Endothelial cell of umbilical vein (primary cell): ENCODE measurements at regions not wholly inside any gene's neighbourhood (a gene's known extent, or its start where the extent isn't known, plus 50 kb on each side); places are given as distances from the start of the nearest gene placed in this dataset.

ENCODE experiments used
- BruUV-seq: library from RNA; stranded (reverse); fragments of 400-500 nt; replicated peaks from 2 replicates; lab custom pipeline; 2021; lab: Mats Ljungman, UMichigan
- CTCF ChIA-PET: fragments of 300-600, 350-600 bp; sonication (Branson Sonifier 250); formaldehyde crosslinking; loops from one replicate; lab custom pipeline; 2021; ENCODE audit warnings: antibody characterized with exemption, inconsistent platforms; lab: Charles Lee
- POLR2A ChIA-PET: fragments of 300-600, 350-600 bp; sonication (Branson Sonifier 250); formaldehyde crosslinking; loops from one replicate; lab custom pipeline; 2021; ENCODE audit warnings: antibody characterized with exemption, inconsistent platforms; lab: Charles Lee
- DNase-seq: peaks from one replicate; pipeline ENCODE4 v3.0.0-alpha.2; 2011; ENCODE audit warnings: low read depth, low spot score
- FAIRE-seq: peaks from 2 replicates; lab custom pipeline; 2011; peaks lifted over from hg19 to GRCh38; lab: Jason Lieb, UNC
- H2AFZ ChIP-seq: 2 replicates; pipeline ENCODE4 v1.6.0; 2012; ENCODE audit warnings: low read depth, low read length, control low read depth, inconsistent platforms
- H3K27ac ChIP-seq: 2 replicates; pipeline ENCODE4 v1.5.1; 2011; ENCODE audit warnings: low read depth, mild to moderate bottlenecking, control low read depth, low read length, moderate library complexity; ENCODE audit not compliant: insufficient read depth
- H3K27me3 ChIP-seq, 2 experiments: 2 replicates each; pipeline versions ENCODE4 v1.6.0 to v1.6.1; 2011; ENCODE audit warnings: low read length in 2 of 2, mixed read lengths in 1 of 2; ENCODE audit not compliant: control insufficient read depth in 2 of 2, insufficient read depth in 2 of 2
- H3K36me3 ChIP-seq, 2 experiments: 2 replicates in 1 of 2; 3 replicates in 1 of 2; pipeline ENCODE4 v1.5.1; 2011; ENCODE audit warnings: low read length in 2 of 2, mild to moderate bottlenecking in 1 of 2, moderate library complexity in 1 of 2; ENCODE audit not compliant: control insufficient read depth in 2 of 2, insufficient read depth in 2 of 2; ENCODE audit errors: extremely low read depth in 1 of 2
- H3K4me1 ChIP-seq: 3 replicates; pipeline ENCODE4 v1.5.1; 2011; ENCODE audit warnings: mild to moderate bottlenecking, low read length; ENCODE audit not compliant: control insufficient read depth, insufficient read depth; ENCODE audit errors: extremely low read depth
- H3K4me2 ChIP-seq: 2 replicates; pipeline ENCODE4 v1.6.1; 2011; ENCODE audit warnings: low read length, control low read depth, mixed read lengths; ENCODE audit not compliant: insufficient read depth
- H3K4me3 ChIP-seq, 3 experiments: fragments of 200-600 bp in 1 of 3; sonication (generic), shearing (Covaris generic) in 1 of 3; replicated peaks in 1 of 3; 2 replicates each; pipeline ENCODE4 v1.5.1; 2011 to 2016; ENCODE audit warnings: control low read depth in 3 of 3, low read length in 3 of 3, mild to moderate bottlenecking in 2 of 3, inconsistent platforms in 1 of 3, low read depth in 1 of 3, moderate library complexity in 1 of 3; ENCODE audit not compliant: insufficient read depth in 1 of 3
- H3K79me2 ChIP-seq: 2 replicates; pipeline ENCODE4 v1.6.0; 2012; ENCODE audit warnings: low read length, inconsistent platforms; ENCODE audit not compliant: control insufficient read depth, insufficient read depth
- H3K9ac ChIP-seq: replicated peaks from 2 replicates; pipeline ENCODE3; 2011; ENCODE audit warnings: low read length, control low read depth; ENCODE audit not compliant: insufficient read depth; ENCODE audit errors: extremely low read depth
- H3K9me1 ChIP-seq: replicated peaks from 3 replicates; pipeline ENCODE4 v1.6.0; 2011; ENCODE audit warnings: mild to moderate bottlenecking, low read length; ENCODE audit not compliant: control insufficient read depth, insufficient read depth; ENCODE audit errors: extremely low read depth
- H3K9me3 ChIP-seq: replicated peaks from 2 replicates; pipeline ENCODE4 v1.5.1; 2012; ENCODE audit warnings: low read length, inconsistent platforms; ENCODE audit not compliant: control insufficient read depth, insufficient read depth
- H4K20me1 ChIP-seq: replicated peaks from 2 replicates; pipeline ENCODE3; 2011; ENCODE audit warnings: mild to moderate bottlenecking, low read length; ENCODE audit not compliant: control insufficient read depth, insufficient read depth; ENCODE audit errors: extremely low read depth
- CTCF ChIP-seq, 2 donors: IDR thresholded peaks; 1 replicate in 1 of 2; 2 replicates in 1 of 2; pipeline ENCODE4 v1.5.1; 2011; ENCODE audit warnings: low read length in 2 of 2, mild to moderate bottlenecking in 2 of 2, moderate library complexity in 2 of 2, control low read depth in 1 of 2, inconsistent platforms in 1 of 2, low read depth in 1 of 2; ENCODE audit not compliant: insufficient read depth in 1 of 2; ENCODE audit errors: extremely low read depth in 1 of 2
- EZH2 ChIP-seq: IDR thresholded peaks from 2 replicates; pipeline ENCODE4 v1.6.1; 2012; ENCODE audit warnings: borderline replicate concordance, low read depth, mild to moderate bottlenecking, moderate library complexity, low read length, inconsistent platforms; ENCODE audit not compliant: severe bottlenecking
- FOS ChIP-seq: IDR thresholded peaks from 2 replicates; pipeline ENCODE4 v1.6.1; 2011; ENCODE audit warnings: mild to moderate bottlenecking, low read length, moderate library complexity, borderline replicate concordance; ENCODE audit not compliant: insufficient read depth
- GATA2 ChIP-seq: IDR thresholded peaks from 2 replicates; pipeline ENCODE4 v1.7.0; 2011; ENCODE audit warnings: low read depth, mild to moderate bottlenecking, moderate library complexity, mixed read lengths, low read length; ENCODE audit not compliant: insufficient read length, insufficient read depth
- JUN ChIP-seq: IDR thresholded peaks from 2 replicates; pipeline ENCODE4 v1.6.1; 2011; ENCODE audit warnings: borderline replicate concordance, low read depth; ENCODE audit not compliant: insufficient read length, insufficient read depth
- MAX ChIP-seq: IDR thresholded peaks from 2 replicates; pipeline ENCODE4 v1.6.1; 2011; ENCODE audit not compliant: insufficient read depth, insufficient read length
- MYC ChIP-seq: IDR thresholded peaks from one replicate; pipeline ENCODE4 v1.6.1; 2011; ENCODE audit warnings: mild to moderate bottlenecking, low read depth, low read length
- POLR2A ChIP-seq: IDR thresholded peaks from 2 replicates; pipeline ENCODE4 v1.6.1; 2012; ENCODE audit warnings: low read depth, mild to moderate bottlenecking, control low read depth, low read length
- POLR2AphosphoS5 ChIP-seq: IDR thresholded peaks from 2 replicates; pipeline ENCODE4 v1.6.1; 2012; ENCODE audit warnings: low read depth, mild to moderate bottlenecking, control low read depth, low read length, moderate library complexity; ENCODE audit not compliant: insufficient read depth
- dilution Hi-C: fragments of 300-500 bp; cut with MboI; formaldehyde crosslinking; loops from one replicate; pipeline ENCODE4 v1.15.0; 2019; ENCODE audit warnings: low sequenced_read_pairs; ENCODE audit not compliant: extremely low pct_ligation_motif_present
- intact Hi-C: fragments of 100-400 bp; cut with micrococcal nuclease; formaldehyde crosslinking; loops from one replicate; pipeline ENCODE4 v1.10.0; 2022

GRCh38 chr14:29353513-29353912 lies 574.1 kb downstream of the PRKD1 start:
- no peaks in the 10 kb centered on the region for H3K79me2 ChIP-seq
- TF ChIP-seq JUN (no peak), CTCF (IDR thresholded peaks at IDR 0.05; ENCODE audit: extremely low read depth in 1 of 2, insufficient read depth in 1 of 2, low read depth in 1 of 2, low read length in 2 of 2) (no peak), EZH2 (no peak), GATA2 (no peak), POLR2AphosphoS5 (no peak), POLR2A (no peak), MAX (no peak), MYC (no peak), FOS (no peak)
- CTCF ChIA-PET = no interaction called here
- H3K9me1 ChIP-seq = no peaks in the 10 kb centered on the region
- POLR2A ChIA-PET = no interaction called here
- no peaks in the 10 kb centered on the region for H3K9me3 ChIP-seq
- H3K27ac ChIP-seq = no peak overlapping the region
- H3K4me2 ChIP-seq = no peak overlapping the region
- intact Hi-C loops (no loop called here), dilution Hi-C loops (no loop called here)
- H2AFZ ChIP-seq = no peak overlapping the region
- no peaks in the 10 kb centered on the region for H3K27me3 ChIP-seq
- H4K20me1 ChIP-seq = no peaks in the 10 kb centered on the region
- H3K9ac ChIP-seq = no peak overlapping the region
- DNase-seq (no peak), FAIRE-seq (no peak)
- no peaks in the 10 kb centered on the region for H3K36me3 ChIP-seq
- H3K4me1 ChIP-seq = no peaks in the 10 kb centered on the region
- H3K4me3 ChIP-seq = no peak overlapping the region
- no TSS peak for BruUV-seq
